ENCODE measurements at regions not wholly inside any gene's neighbourhood (a gene's known extent, or its start where the extent isn't known, plus 50 kb on each side); places are given as distances from the start of the nearest gene placed in this dataset.

- TF ChIP-seq JUND (IDR thresholded peaks at IDR 0.05), result no peak
- TF ChIP-seq, protein P1, sequence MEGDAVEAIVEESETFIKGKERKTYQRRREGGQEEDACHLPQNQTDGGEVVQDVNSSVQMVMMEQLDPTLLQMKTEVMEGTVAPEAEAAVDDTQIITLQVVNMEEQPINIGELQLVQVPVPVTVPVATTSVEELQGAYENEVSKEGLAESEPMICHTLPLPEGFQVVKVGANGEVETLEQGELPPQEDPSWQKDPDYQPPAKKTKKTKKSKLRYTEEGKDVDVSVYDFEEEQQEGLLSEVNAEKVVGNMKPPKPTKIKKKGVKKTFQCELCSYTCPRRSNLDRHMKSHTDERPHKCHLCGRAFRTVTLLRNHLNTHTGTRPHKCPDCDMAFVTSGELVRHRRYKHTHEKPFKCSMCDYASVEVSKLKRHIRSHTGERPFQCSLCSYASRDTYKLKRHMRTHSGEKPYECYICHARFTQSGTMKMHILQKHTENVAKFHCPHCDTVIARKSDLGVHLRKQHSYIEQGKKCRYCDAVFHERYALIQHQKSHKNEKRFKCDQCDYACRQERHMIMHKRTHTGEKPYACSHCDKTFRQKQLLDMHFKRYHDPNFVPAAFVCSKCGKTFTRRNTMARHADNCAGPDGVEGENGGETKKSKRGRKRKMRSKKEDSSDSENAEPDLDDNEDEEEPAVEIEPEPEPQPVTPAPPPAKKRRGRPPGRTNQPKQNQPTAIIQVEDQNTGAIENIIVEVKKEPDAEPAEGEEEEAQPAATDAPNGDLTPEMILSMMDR (IDR thresholded peaks at IDR 0.05; ENCODE audit: low read depth, low read length, missing input control), result no peak
Measured at GRCh38 chr2:41821167-41821566, 226.7 kb upstream of the PKDCC start.
